HPDE6-E6E7 (cell line): ENCODE measurements at regions not wholly inside any gene's neighbourhood (a gene's known extent, or its start where the extent isn't known, plus 50 kb on each side); places are given as distances from the start of the nearest gene placed in this dataset.

ENCODE experiments used
- DNase-seq: peaks from one replicate; pipeline ENCODE4 v3.0.0; 2011; ENCODE audit warnings: missing footprints; ENCODE audit errors: extremely low spot score

DNA sequence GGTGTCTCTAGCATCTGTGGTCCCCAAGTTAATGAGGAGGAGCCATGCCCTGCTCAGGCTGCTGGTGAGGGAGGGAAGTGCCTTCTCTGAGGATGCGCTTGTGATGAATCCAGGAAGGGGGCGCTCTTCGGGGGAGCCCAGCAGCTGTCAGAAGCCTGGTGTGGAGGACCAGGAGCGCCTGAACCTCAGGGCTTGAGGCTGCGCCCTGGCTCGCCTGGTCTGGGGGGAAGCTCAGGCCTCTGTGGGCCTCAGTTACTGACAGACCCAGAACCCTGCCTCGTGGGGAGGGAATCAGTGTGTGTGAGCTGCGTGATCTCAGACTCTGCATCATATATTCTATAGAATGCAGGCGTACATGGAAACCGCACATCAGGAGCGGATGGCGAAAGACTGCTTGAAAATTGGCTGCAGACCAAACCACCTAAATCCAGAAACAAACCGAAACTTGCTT is 126.1 kb downstream of the SEC14L1 start:
- DNase-seq: no peak

DNA sequence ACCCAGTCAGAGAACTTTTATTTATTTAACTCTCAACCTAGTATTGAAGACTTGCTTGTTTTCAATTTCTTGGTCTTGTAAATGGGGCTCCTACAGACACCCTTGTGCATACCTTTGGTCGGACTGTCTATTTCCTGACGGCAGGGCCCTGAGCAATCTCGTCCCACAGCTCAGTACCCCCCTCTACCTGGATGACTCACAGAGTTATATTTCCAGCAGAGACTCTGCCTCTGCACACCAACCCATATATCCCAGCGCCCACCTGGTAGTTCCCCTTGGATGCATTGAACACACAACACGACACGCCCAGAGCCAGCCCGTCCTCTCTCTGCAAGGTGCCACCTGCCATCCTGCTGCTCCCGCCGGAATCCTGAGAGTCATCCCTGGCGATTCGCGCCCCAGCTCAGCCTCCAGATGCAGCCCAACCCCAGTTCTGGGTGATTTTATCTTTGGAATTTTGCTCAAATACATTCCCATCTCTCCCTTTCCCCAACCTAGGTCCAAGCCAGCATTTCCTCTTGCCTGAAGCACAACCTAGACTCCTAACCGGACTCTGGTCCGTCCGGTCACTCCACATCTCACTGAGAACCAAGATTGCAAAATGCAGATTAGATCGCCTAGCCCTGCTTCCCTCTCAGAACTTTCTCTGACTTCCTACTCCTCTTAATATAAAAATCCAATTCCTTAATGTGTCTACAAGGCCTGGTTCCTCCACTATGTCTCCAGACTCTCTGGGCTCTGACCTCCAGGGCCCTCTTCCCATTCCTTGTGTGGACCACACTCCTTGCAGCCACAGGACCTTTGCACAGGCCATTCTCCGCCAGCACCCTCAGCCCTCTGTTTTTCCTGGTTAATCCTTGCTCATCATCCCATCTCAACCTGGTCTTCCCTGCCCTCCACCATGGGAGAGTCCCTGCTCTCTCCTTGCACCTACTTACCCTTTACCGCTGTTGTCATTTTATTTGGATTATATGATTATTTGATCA is 129.2 kb downstream of the SEC14L1 start:
- no peak for DNase-seq

DNA sequence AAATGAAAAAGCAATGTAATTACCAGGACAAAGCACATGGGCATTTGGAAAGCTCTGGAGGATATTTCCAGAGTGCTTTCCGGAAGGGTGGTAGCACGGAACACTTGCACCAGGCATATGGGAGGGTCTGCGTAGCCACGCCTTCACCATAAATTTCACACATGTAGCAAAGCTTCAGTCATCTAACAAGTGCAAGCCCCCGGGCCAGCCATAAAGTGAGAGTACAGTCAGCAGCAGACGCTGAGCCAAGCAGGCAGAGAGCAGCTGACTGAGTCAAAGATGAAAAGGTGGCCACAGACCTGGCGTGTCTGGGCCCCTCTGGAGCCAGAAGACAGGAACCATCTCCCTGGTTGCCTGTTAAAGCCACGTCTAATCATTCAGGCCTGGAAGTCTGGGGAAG is 130.6 kb downstream of the SEC14L1 start:
- no peak for DNase-seq

GRCh38 chr17:77273397-77274085 is 132.8 kb downstream of the SEC14L1 start:
- no peak for DNase-seq

DNA sequence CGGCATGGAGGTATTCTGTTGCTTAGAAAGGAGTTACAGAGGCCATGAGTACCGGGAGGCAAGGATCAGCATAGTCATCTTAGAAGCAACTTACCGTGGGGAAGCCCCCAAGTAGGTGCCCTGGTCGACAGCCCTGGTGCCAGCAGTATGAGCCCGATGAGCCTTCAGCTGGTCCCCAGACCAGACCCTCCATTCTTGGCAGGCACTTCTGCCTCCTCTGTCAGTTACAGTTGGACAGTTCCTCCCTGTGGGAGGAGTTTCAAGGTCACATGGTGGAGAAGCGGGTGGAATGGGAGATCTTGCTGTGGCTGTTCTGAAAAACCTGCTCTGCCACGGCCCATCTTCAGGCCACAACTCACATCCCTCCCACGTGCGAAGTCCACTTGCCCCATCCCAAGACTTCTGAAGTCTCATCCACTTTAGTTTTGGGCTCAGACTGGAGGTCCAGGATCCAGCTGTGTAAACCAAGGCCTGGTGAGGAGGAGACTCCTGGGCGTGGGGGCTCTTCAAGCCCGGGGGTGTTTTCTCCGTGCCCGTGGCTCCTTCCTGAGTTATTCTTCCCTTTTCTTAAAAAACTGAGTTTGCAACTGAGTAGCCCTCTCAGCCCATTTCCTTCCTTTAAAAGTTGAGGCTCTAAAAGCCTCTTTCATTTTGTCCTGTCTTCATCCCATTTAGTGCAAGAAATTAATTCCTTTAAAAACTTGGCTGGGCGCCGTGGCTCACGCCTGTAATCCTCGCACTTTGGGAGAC is 133.5 kb downstream of the SEC14L1 start:
- DNase-seq: no peak

- DNase-seq: peak; percentile 72
These were observed 138.9 kb downstream of the SEC14L1 start for GRCh38 chr17:77279448-77280303.

GRCh38 chr17:77280304-77281121 is 139.7 kb downstream of the SEC14L1 start:
- no peak for DNase-seq

DNA sequence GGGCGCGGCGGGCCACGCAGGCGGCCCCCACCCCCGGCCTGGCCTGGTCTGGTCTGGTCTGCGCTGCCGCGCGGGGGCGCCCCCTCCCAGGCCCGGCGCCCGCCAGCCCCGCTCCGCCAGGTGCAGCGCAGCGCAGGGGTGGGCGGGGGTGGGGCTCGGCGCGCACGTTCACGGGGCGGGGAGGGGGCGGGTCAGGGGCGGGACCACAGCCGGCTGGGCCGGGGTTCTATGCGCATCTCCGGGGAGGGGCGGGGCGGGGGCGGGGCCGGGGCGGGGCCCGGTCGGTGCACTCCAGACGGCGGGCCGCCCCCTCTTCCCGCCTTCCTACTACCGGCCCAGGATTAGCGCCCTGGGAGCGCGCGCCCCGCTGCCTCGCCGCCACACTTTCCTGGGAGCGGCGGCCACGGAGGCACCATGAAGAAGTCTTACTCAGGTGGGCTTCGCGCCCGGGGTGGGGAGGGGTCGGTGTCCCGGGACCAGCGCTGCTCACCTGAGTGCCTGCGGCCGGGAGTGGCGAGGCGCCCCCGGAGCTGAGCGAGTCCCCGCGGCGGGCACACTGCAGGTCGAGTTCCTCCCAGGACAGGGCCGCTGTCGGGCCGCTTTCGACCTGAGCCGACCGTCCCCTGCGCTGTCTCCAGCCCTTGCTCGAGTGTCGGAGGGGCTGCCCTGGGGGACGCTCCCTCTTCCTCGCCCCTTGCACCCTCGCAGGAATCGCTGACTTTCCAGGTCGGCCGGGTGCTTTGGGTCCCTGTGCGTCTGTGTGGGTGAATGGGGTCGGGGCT is 140.5 kb downstream of the SEC14L1 start:
- DNase-seq: no peak

DNA sequence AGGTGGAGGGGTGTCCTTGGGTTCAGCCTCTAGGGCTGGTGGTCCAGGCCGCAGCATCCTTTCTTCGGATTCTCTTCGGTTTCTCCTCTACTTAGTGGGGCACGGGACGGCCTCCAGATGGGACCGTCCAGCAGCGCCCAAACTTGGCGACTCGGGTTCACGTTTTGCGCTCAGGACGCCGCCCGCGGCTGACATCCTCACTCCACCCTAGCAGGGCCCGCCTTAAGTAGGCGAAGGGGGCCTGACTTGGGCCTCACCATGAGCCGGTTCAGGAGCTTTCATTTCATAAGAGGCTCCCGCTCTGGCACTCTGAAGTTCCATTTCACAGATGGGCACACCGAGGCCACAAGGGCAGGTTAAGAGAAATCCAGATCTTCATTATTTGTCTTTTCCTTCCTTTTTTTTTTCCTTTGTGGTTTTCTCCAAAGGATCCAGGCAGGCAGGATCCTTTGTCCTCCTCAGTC is 141.2 kb downstream of the SEC14L1 start:
- DNase-seq: no peak

GRCh38 chr17:77282524-77283515 is 142.1 kb downstream of the SEC14L1 start:
- no peak for DNase-seq

GRCh38 chr17:77284023-77284617 is 143.4 kb downstream of the SEC14L1 start:
- no peak for DNase-seq

- peak; percentile 79 for DNase-seq
These were observed 145.0 kb downstream of the SEC14L1 start for GRCh38 chr17:77285594-77286390.

- DNase-seq: no peak
These were observed 145.5 kb downstream of the SEC14L1 start for GRCh38 chr17:77286391-77286640.

GRCh38 chr17:77286641-77287431 is 146.1 kb downstream of the SEC14L1 start:
- peak; percentile 80 for DNase-seq

GRCh38 chr17:77287432-77288068 is 146.8 kb downstream of the SEC14L1 start:
- peak; percentile 67 for DNase-seq

- DNase-seq: peak; percentile 64
These were observed 147.4 kb downstream of the SEC14L1 start for GRCh38 chr17:77288115-77288619.
